MCF 10A (cell line): ENCODE measurements at regions not wholly inside any gene's neighbourhood (a gene's known extent, or its start where the extent isn't known, plus 50 kb on each side); places are given as distances from the start of the nearest gene placed in this dataset.

Source experiments
- BruUV-seq: library from RNA; stranded (reverse); fragments of 400-500 nt; replicated peaks from 2 replicates; lab custom pipeline; 2021; lab: Mats Ljungman, UMichigan
- CTCF ChIA-PET: fragments of 300-600 bp; sonication (Branson Sonifier 250); formaldehyde crosslinking; extraction: SDS; loops from one replicate; lab custom pipeline; 2021; ENCODE audit warnings: antibody characterized with exemption, inconsistent platforms; lab: Yijun Ruan, JAX
- POLR2A ChIA-PET: fragments of 300-600, 350-650 bp; sonication (Branson Sonifier 250); formaldehyde crosslinking; extraction: SDS; loops from one replicate; lab custom pipeline; 2020; ENCODE audit warnings: antibody characterized with exemption, inconsistent platforms; lab: Yijun Ruan, JAX
- DNase-seq: peaks from one replicate; pipeline ENCODE4 v3.0.0-alpha.2; 2018; ENCODE audit not compliant: unreplicated experiment
- H3K27ac Mint-ChIP-seq: one replicate; pipeline ENCODE4 v1.8.0; 2022; ENCODE audit warnings: mild to moderate bottlenecking, low read depth, mixed read lengths; ENCODE audit not compliant: unreplicated experiment
- H3K27me3 Mint-ChIP-seq: one replicate; pipeline ENCODE4 v1.8.0; 2022; ENCODE audit warnings: mixed read lengths; ENCODE audit not compliant: insufficient read depth, unreplicated experiment
- H3K36me3 Mint-ChIP-seq: one replicate; pipeline ENCODE4 v1.8.0; 2022; ENCODE audit warnings: mild to moderate bottlenecking, moderate library complexity, mixed read lengths; ENCODE audit not compliant: insufficient read depth, unreplicated experiment
- H3K4me1 Mint-ChIP-seq: one replicate; pipeline ENCODE4 v1.8.0; 2022; ENCODE audit warnings: mixed read lengths; ENCODE audit not compliant: insufficient read depth, unreplicated experiment
- H3K4me3 Mint-ChIP-seq: one replicate; pipeline ENCODE4 v1.8.0; 2022; ENCODE audit warnings: mild to moderate bottlenecking, moderate library complexity, mixed read lengths; ENCODE audit not compliant: unreplicated experiment
- H3K9me3 Mint-ChIP-seq: one replicate; pipeline ENCODE4 v1.8.0; 2022; ENCODE audit warnings: mixed read lengths; ENCODE audit not compliant: unreplicated experiment
- CTCF ChIP-seq: fragments of 200-600 bp; IDR thresholded peaks from one replicate; pipeline ENCODE4 v1.8.0; 2022; ENCODE audit warnings: antibody characterized with exemption, mild to moderate bottlenecking; ENCODE audit not compliant: unreplicated experiment
- intact Hi-C: fragments of 100-400 bp; cut with micrococcal nuclease; formaldehyde crosslinking; loops from 2 replicates; pipeline ENCODE4 v1.14.1; 2022

GRCh38 chr1:115184260-115184950 is 95.1 kb upstream of the TSPAN2 start:
- Mint-ChIP-seq H3K4me3 (peak overlapping the region; percentile 53), H3K36me3 (no peaks in the 10 kb centered on the region), H3K9me3 (peaks cover 6% of the 10 kb centered on the region), H3K27ac (peak overlapping the region; percentile 89), H3K4me1 (peaks cover 22% of the 10 kb centered on the region), H3K27me3 (no peaks in the 10 kb centered on the region)
- ChIA-PET POLR2A (interaction anchor here (0.8 to 1.6 kb wide), 4 partner anchors 9 to 43 kb away, joined by 3 to 5 read pairs (median 3); no protein-coding TSS in a partner anchor), CTCF (interaction anchor here (0.5 to 1.4 kb wide), 7 partner anchors 9 to 424 kb away, joined by 3 to 4 read pairs (median 3); no protein-coding TSS in a partner anchor)
- no peak for TF ChIP-seq CTCF
- intact Hi-C loops: loop anchor here (2.0 kb wide), 1 partner anchor 16 kb away; no protein-coding TSS in a partner anchor
- no peak for DNase-seq
- no TSS peak for BruUV-seq

GRCh38 chr1:115183721-115184259 is 94.5 kb upstream of the TSPAN2 start:
- intact Hi-C loops: loop anchor here (2.0 kb wide), 1 partner anchor 15 kb away; no protein-coding TSS in a partner anchor
- TF ChIP-seq CTCF: no peak
- POLR2A ChIA-PET: interaction anchor here (1.2 to 1.6 kb wide), 3 partner anchors 8 to 42 kb away, joined by 3 read pairs; no protein-coding TSS in a partner anchor
- H3K4me1 Mint-ChIP-seq: peaks cover 27% of the 10 kb centered on the region
- CTCF ChIA-PET: interaction anchor here (0.6 to 1.6 kb wide), 8 partner anchors 10 to 1658 kb away, joined by 3 to 4 read pairs (median 4); no protein-coding TSS in a partner anchor
- H3K27ac Mint-ChIP-seq: peak overlapping the region; percentile 76
- H3K9me3 Mint-ChIP-seq: peaks cover 6% of the 10 kb centered on the region
- no TSS peak for BruUV-seq
- no peak for DNase-seq
- H3K4me3 Mint-ChIP-seq: no peak overlapping the region
- no peaks in the 10 kb centered on the region for H3K27me3 Mint-ChIP-seq
- no peaks in the 10 kb centered on the region for H3K36me3 Mint-ChIP-seq

GRCh38 chr1:115183158-115183557 is 93.9 kb upstream of the TSPAN2 start:
- BruUV-seq: no TSS peak
- Mint-ChIP-seq H3K4me3 (no peak overlapping the region), H3K27ac (peak overlapping the region; percentile 76), H3K27me3 (no peaks in the 10 kb centered on the region), H3K36me3 (no peaks in the 10 kb centered on the region), H3K9me3 (peaks cover 6% of the 10 kb centered on the region), H3K4me1 (peaks cover 29% of the 10 kb centered on the region)
- no peak for TF ChIP-seq CTCF
- POLR2A ChIA-PET: interaction anchor here (1.4 to 1.6 kb wide), 2 partner anchors 27 to 42 kb away, joined by 3 read pairs; no protein-coding TSS in a partner anchor
- intact Hi-C loops: no loop called here
- no peak for DNase-seq
- CTCF ChIA-PET: interaction anchor here (0.6 to 1.6 kb wide), 5 partner anchors 9 to 1658 kb away, joined by 3 to 4 read pairs (median 4); no protein-coding TSS in a partner anchor
